Esophagus squamous epithelium (tissue), 4 donors: ENCODE measurements at regions not wholly inside any gene's neighbourhood (a gene's known extent, or its start where the extent isn't known, plus 50 kb on each side); places are given as distances from the start of the nearest gene placed in this dataset.

Source experiments
- POLR2A ChIP-seq, 4 donors: fragments of 450-650 bp; IDR thresholded peaks; one replicate each; pipeline ENCODE4 v1.6.1; 2017; ENCODE audit warnings: antibody characterized with exemption in 4 of 4, mild to moderate bottlenecking in 4 of 4, moderate library complexity in 3 of 4
- TF ChIP-seq, protein P1 (sequence below), 6 experiments: fragments of 450-650 bp in 4 of 6; fragments of 200-600 bp in 2 of 6; sonication (generic) in 2 of 6; IDR thresholded peaks; one replicate each; pipeline ENCODE4 v1.5.1; 2016 to 2019; ENCODE audit warnings: antibody characterized with exemption in 6 of 6, mild to moderate bottlenecking in 4 of 6, moderate library complexity in 4 of 6

DNA sequence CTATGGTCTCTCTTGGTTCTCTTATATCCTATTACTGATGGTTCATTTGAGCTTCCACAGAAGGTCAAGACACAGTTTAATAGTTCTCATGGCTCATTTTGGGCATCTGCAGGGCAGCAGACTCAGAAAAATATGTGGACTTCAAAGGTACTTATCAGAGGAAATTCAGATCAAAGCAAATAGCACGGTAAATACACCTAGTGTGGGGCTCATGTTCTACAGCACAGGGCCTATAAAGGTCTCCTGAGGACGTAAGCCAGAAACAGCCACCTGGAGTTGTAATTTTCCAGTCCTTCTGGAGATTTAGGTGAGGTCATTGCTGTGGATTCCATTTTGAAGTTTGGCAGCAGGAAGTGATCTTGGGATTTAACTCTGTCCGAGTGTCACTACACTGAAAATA lies 134.5 kb upstream of the SGO1 start:
- TF ChIP-seq, protein P1, sequence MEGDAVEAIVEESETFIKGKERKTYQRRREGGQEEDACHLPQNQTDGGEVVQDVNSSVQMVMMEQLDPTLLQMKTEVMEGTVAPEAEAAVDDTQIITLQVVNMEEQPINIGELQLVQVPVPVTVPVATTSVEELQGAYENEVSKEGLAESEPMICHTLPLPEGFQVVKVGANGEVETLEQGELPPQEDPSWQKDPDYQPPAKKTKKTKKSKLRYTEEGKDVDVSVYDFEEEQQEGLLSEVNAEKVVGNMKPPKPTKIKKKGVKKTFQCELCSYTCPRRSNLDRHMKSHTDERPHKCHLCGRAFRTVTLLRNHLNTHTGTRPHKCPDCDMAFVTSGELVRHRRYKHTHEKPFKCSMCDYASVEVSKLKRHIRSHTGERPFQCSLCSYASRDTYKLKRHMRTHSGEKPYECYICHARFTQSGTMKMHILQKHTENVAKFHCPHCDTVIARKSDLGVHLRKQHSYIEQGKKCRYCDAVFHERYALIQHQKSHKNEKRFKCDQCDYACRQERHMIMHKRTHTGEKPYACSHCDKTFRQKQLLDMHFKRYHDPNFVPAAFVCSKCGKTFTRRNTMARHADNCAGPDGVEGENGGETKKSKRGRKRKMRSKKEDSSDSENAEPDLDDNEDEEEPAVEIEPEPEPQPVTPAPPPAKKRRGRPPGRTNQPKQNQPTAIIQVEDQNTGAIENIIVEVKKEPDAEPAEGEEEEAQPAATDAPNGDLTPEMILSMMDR (IDR thresholded peaks at IDR 0.05): no peak
- TF ChIP-seq POLR2A (IDR thresholded peaks at IDR 0.05): no peak
